CD4-positive, alpha-beta T cell treated with Interleukin-6 at 100 ng/mL for 8 hours (primary cell): ENCODE measurements at regions not wholly inside any gene's neighbourhood (a gene's known extent, or its start where the extent isn't known, plus 50 kb on each side); places are given as distances from the start of the nearest gene placed in this dataset.
"Not testable (repeated sequence)": the region's sequence is repeated elsewhere in the genome, so short reads cannot be mapped to it uniquely, and the experiment has no call there.

Experiments
- DNase-seq: peaks from one replicate; pipeline ENCODE4 v3.0.0-alpha.2; 2020; ENCODE audit warnings: mixed read lengths, low spot score

DNA sequence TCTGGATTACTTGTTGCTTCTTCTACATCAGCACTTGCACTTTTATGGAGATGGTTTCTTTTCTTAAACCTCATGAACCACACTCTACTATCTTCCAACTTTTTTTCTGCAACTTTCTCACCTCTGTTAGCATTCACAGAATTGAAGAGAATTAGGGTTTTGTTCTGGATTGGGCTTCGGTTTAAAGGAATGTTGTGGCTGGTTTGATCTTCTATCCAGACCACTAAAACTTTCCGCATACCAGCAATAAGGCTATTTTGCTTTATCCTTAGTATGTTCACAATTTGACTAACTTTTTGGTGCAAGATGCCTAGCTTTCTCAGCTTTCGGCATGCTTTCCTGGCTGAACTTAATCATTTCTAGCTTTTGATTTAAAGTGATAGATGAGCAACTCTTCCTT, 666.7 kb upstream of the MIR17HG start:
- DNase-seq: no peak

GRCh38 chr13:90683711-90684131, 663.8 kb upstream of the MIR17HG start:
- DNase-seq: no peak

DNA sequence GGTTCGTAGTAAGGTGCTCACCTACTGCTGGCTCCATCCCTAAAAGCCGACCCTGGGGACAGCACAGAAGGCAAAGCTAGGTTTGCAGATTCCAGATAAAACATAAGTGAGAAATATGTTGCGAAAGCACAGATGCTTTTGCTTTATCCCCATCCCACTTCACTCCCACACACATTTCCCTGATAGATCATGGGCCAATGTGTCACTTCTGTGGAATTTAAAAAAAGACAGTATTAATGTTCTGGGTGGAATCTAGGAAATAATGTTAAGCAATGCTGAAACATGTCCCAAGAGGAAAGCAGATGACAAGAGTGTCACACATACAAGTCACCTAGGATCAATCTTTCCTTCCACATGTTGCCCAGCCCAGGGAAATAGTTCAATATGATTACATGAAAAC, 661.0 kb upstream of the MIR17HG start:
- no peak for DNase-seq

DNA sequence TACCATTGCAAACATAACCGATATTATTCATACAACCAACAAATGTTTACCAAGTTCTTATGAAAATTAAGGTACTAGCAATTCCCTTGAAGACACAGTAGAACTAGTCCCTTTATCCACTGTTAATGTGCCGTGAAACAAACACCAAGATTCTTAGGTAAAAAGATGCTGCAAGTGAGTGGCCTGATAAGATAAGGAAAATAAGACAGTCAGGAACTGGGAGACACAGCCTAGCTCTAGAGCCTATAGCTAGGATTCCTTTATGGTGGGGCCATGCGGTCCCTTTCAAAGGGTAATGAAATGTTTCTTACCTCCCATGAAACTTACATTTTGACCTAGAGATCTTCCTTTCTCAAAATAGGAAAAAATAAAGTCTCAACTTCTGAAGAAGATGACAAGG, 658.4 kb upstream of the MIR17HG start:
- no peak for DNase-seq

GRCh38 chr13:90690458-90691080, 656.9 kb upstream of the MIR17HG start:
- DNase-seq: no peak

DNA sequence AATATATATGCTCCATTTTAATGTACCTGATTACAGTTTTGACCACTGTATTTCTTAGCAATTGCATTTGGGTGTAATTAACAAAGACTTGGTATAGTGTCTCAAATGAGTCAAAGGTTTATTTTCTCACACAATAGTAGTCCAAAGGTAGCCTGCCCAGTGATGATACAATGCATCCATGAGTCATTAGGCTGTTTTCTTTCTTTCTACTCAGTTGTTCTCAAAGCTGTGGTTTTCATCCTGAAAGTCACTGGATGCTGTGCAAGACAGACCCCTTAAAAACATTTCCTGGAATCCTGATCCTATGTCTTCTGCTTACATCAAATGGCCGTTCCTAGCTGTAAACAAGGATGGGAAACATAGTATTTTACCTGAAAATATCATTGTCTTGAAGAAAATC, 651.2 kb upstream of the MIR17HG start:
- DNase-seq: no peak

- no peak for DNase-seq
Measured at GRCh38 chr13:90696656-90697055, 650.8 kb upstream of the MIR17HG start.

- DNase-seq: no peak
Measured at GRCh38 chr13:90700340-90700739, 647.1 kb upstream of the MIR17HG start.

- DNase-seq: no peak
Measured at GRCh38 chr13:90701264-90701663, 646.2 kb upstream of the MIR17HG start.

DNA sequence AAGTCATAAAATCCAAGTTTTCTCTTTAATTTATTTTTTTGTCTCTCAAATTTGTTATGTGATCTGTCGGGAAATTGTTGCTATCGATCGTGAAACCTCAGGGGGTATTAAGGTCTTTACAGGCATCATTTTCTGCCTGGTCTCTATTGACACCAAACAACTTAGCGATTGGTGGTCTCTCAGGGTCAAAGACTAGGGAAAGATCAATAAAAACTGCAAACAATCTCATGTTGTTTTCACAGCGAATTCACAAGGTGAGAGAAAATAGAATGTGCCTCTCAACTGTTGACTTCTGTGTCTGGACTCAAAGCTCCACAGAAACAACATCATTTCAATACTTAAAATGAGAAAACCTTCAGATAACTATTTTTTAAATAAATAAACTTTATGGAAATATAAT, 645.4 kb upstream of the MIR17HG start:
- no peak for DNase-seq

DNA sequence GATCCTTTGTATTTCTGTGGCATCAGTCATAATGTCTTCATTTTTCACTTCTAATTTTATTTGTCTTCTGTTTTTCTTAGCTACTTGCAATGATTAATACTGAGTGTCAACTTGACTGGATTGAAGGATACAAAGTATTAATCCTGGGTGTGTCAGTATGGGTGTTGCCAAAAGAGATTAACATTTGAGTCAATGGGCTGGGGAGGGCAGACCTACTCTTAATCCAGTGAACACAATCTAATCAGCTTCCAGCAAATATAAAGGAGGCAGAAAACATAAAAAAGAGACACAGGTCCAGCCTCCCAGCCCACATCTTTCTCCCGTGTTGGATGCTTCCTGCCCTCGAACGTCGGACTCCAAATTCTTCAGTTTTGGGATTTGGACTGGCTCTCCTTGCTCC, 640.9 kb upstream of the MIR17HG start:
- no peak for DNase-seq

DNA sequence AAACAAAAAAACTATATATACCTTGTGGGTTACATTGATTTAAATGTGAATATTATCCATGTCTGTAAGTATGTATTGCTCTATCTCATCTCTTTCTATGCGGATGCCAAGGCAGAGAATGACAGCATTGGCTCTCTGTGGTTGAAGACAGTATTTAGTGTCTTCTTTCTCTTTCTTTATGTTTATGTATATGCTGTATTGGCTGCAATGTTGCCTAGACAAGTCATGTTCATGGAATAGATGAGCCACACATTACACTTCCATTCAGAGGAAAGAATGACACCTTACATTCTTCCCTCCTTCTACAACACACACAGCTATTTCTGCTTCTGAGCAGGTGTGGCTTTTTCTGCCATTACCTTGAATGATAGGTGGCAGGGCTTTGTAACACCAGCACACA, 639.4 kb upstream of the MIR17HG start:
- no peak for DNase-seq

GRCh38 chr13:90709319-90709718, 638.2 kb upstream of the MIR17HG start:
- DNase-seq: no peak

- DNase-seq: no peak
Measured at GRCh38 chr13:90710164-90710759, 637.2 kb upstream of the MIR17HG start.

DNA sequence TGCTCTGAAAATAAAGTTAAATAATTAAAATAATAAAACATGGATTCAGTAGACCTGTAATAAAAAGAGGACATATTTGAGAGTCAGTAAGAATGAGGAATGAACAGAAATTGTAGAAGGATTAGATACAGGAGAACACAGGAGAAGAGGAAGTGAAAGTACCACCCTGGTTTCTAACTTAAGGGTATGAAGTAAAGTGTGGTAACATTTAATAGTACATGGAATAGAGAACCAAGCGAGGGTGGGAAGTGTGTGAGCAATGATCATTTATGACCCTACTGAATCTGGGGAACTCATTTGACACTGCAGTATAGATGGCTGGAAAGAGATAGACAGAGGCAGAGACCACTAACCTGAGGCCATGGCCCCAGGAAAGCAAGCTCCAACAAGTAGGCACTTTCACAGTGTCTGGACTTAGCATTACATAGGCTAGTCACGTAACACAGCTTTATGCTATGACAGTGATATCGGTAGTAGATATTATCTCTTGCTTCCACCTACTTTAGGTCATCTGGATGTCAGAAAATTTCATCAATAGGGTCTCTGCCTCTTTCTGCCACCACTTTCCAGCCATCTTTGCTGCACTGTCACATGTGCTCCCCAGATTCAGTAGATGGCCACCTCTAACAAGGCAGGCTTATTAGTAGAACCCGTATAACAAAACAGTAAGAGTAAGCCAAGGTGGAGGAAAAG, 633.9 kb upstream of the MIR17HG start:
- DNase-seq: no peak

DNA sequence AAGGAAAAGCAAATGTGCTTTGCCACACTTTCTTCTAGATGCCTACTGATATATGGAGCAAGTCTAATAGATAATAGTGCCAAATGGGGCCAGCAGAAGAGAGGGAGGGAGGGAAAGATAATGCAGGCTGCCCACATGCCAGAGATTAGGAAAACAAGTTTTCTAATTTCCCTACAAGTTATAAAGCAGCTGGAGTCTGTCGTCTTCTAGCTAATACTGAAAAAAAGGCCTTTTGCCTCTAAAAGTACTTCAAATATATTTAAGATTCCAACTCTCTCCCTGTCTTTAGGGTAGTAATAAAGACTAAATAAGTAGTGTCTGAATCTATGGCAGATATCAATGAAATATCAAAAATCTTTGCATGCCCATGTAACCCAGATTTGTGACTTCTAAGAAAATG, 632.0 kb upstream of the MIR17HG start:
- no peak for DNase-seq

DNA sequence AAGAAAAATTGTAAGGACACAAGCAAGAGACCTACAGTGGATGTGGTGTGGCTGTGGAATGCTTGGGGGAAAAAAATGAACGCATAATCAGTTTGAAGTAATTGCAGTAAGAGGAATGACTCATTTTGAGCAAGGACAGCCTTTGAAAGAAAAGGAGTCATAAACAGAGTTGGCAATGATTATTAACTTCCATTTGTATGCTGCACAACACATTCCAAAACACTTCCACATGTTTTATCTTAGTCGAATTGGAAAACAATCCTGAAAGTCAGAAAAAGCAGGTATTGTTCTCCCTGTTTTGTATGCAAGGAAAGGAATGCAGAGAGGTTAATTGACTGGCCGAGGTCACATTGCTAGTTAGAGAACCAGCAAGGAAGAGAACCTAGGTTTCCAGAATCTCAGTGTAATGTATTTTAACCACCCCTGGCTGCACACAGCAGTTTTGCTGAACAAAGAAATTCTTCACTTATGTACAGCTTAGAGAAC, 630.0 kb upstream of the MIR17HG start:
- DNase-seq: no peak

GRCh38 chr13:90719461-90719860, 628.0 kb upstream of the MIR17HG start:
- no peak for DNase-seq

DNA sequence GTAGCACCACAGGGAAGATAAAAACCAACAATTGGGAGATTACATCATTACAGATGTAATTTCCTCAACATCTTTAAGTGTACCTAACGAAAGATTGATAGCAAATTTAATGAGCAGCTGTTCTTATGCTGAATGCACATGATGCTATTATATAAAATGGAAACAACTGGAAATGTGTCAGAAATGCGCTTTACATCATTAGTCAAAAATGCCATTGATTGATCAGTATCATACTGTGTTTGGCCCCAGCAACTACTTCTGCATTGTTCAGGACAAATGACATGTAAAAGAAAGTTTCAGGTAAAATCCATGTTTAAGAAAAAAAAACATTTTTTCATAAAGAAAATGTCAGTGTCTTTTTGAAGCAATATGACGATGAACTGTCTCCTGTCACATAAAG, 625.5 kb upstream of the MIR17HG start:
- no peak for DNase-seq

- no peak for DNase-seq
Measured at GRCh38 chr13:90723381-90723780, 624.1 kb upstream of the MIR17HG start.

DNA sequence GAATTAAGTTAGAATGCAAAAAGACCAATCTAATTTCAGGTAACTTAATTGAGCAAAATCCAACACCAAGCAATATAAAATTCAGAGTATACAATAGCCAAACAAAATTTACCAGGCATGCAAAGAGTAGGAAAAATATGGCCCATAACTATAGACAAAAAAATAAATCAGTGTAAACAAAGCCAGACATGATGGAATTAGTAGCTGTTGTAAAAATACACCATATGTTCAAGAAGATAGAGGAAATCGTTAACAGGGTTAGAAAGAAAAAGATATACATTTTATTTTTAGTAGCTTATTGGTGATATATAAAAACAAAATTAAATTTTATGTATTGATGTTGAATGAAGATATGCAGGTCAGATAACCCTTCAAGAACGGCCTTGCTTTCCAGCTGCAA, 621.1 kb upstream of the MIR17HG start:
- no peak for DNase-seq

DNA sequence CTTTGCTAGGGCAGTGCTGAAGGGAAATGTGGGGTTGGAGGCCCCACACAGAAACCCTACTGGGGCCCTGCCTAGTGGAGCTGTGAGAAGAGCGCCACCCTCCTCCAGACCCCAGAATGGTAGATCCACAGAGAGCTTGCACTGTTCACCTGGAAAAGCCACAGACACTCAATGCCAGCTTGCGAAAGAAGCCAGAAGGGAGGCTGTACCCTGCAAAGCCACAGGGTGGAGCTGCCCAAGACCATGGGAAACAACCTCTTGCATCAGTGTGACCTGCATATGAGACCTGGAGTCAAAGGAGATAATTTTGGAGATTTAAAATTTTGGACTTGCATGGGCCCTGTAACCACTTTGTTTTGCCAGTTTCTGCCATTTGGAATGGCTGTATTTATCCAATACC, 615.4 kb upstream of the MIR17HG start:
- no peak for DNase-seq

DNA sequence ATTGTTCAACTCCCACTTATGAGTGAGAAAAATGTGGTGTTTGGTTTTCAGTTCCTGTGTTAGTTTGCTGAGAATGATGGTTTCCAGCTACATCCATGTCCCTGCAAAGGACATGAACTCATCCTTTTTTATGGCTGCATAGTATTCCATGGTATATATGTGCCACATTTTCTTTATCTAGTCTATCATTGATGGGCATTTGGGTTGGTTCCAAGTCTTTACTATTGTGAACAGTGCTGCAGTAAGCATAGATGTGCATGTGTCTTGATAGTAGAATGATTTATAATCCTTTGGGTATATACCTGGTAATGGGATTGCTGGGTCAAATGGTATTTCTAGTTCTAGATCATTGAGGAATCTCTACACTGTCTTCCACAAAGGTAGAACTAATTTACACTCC, 613.0 kb upstream of the MIR17HG start:
- not testable (repeated sequence) for DNase-seq

- DNase-seq: no peak
Measured at GRCh38 chr13:90738881-90739280, 608.6 kb upstream of the MIR17HG start.
